HL-60/S4 (cell line): ENCODE measurements at regions not wholly inside any gene's neighbourhood (a gene's known extent, or its start where the extent isn't known, plus 50 kb on each side); places are given as distances from the start of the nearest gene placed in this dataset.

Source experiments
- in situ Hi-C: fragments of 300-500 bp; cut with MboI; formaldehyde crosslinking; loops from 2 replicates; pipeline ENCODE4 v1.14.3; 2022; ENCODE audit warnings: low sequenced_read_pairs

DNA sequence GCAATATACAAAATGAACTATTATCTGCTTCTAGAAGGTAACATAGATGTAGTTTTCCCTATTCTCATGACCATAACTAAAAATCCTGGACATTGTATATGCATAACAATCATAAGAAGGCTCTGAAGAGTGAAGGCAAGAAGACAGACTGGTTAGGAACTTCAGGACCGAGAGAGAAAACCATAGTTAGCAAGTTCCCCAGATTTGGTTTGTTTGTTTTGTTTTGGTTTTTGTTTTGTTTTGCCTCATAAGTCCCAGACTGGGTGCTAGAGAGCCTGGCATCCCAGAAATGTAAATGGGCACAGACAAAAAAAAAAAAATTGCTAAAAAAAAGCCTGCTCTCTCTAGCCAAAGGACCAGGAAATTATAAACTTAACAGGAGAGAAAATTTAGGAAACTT is 192.2 kb upstream of the FBXO11 start:
- in situ Hi-C loops, result loop anchor here (25.0 kb wide), 1 partner anchor 236 kb away; no protein-coding TSS in a partner anchor

DNA sequence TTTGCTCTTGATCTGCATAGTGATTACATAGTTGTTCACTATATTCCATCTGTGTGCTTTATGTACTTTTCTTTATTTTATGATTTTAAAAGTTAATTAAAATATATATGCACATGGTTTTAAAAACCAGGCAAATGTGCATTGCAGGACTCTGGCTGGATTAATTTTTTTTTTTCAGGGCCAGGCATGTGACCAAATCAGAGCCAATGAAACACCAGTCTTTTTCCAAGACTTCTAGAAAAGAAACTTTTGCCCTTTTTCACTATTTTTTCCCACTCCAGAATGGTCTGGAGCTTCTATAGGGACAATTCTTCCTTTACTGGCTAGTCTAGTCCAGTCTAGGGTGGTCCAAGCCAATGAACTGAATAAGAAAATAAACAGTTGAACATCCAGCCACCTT is 198.1 kb upstream of the FBXO11 start:
- in situ Hi-C loops, result no loop called here

DNA sequence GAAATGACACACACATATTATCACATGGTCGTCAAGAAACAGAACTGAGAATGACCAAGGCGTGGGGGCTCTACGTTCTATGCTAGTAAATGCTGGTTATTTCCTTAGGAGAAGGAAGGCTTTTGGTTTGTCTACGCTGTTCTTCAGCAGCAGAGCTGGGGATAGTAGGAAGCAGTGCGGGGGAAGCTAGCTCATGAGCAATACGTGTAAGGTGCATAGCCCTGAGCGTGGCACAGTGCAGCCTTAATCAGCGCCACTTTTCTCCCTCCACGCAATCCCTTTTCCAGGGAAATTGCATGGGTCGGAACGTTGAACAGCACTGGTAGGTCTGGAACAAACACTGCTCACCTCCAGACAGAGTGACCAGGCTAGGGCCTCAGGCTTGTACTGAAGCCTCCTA is 199.6 kb upstream of the FBXO11 start:
- in situ Hi-C loops, result no loop called here

DNA sequence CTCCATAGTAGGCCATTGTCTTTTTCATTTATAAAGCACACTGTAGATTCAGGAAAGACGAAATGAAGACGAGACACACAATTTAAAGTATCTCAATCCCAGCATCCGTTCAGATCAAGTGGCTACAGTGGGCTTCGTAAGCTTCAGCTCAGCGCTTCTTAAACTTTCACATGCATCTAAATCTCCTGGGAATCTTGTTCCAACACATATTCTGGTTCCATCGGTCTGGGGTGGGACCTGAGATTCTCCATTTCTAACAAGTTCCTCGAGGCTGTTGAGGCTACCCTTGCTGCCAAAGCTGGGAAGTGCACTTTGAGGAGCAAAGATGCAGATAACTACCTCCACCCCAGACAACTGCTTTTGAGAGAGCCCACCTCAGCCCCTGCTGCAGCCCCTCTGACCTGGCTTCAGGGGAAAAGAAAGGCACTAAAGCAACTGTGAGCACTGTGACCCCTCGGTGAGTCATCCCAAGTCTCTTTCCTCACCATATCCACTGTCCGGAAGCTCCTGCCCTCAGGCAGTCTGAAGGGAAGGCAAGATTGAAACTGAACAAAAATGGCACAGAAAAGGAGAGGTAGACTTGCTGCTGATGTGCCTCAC is 201.1 kb upstream of the FBXO11 start:
- in situ Hi-C loops, result no loop called here

DNA sequence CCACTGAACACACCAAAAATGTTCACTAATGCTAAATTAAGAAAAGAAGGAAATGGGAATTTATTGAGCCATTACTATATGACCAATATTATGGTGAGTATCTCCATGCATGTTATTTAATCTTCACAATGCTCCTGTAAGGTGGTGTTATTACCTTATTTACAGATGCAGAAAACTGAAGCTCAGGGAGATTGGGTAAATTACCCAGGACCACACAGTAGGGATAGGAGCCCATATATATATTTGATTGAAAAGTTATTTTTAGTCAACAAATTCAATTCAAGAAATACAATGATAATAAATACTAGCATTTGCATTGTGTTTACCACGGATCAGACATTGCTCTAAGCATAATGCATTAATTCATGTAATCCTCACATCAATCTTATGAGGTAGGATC is 202.2 kb upstream of the FBXO11 start:
- in situ Hi-C loops, result no loop called here

DNA sequence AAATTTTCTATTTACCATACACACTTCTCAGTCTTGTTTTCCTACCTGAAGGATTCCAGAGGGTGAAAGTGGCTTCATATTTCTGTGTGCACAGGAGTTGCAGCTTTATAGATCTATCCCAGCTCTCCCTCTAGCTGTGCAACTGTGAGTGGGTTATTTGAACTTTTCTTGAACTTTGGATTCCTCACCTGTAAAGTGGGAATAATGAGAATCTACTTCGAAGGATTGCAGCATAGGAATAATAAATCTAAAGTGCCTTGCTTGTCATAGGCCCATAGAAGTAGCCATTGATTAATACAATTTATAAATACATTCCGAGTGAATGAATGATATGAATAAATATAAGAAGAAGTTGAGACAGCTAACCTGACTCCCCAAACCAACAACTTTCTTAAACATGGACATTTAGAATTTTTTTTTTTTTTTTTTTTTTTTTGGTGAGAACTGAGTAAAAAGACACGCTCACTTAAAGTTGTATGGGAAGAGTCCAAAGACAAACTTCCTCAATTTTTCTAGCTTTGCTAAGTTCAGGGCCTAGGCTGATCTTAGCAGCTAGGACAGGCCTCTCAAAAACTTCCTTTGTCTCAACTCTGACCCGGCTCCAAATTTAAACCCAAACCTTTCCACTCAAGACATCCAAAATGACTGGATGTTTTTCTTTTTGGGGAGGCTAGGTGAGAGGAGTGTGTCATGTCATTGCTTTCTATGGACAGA is 203.3 kb upstream of the FBXO11 start:
- in situ Hi-C loops, result no loop called here

DNA sequence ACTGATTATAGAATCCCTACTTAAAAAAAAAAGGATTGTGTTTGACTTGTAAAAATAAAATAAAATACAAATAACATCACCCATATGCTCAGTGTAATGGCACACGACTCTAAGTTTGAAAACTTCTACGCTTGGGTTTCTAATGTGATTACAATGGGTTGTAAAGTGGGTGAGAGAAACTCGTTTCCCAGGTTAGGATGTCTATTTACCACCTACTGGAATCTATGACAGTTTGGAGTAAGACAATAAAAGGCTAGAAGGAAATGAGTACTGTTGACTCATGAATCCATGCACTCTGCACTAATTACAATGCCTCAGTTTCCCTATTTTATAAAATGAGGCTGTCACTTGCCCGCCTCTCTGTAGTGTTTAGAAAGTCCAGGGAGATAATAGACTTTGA is 204.0 kb upstream of the FOXN2 start:
- in situ Hi-C loops, result no loop called here

DNA sequence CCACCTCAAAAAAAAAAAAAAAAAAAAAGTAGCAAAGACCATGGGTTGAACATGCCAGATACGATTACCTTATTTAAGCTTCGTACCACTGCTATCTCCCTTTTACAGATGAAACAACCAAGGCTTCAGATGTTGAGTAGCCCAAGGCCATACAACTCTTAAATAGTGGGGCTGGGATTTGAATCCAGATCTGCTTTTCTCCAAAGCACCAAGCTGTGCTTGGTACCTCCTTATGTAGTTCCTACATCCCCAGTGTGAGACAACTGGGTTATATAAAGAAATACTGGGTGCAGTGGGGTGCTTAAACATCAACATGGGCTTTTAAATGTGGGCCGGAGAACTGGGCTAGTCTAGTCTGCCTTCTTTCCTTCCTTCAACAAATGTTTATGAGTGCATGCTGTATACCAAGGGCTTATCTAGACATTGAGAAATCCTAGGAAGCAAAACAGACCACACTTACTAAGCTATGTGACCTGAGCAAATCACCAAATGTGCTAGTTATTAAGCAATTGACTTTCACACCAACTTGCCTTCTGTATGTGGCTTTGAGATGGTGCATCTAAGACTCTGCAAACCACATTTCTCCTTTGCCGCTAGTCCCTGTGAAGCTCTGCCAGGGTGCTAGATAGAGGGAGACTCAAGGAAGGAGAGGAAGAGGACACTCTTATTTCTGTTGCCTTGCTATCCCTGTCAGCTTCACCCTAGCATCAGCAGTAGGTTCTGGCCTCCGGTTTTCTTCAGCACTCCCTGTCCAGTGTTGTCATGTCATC is 201.4 kb upstream of the FOXN2 start:
- in situ Hi-C loops, result no loop called here

DNA sequence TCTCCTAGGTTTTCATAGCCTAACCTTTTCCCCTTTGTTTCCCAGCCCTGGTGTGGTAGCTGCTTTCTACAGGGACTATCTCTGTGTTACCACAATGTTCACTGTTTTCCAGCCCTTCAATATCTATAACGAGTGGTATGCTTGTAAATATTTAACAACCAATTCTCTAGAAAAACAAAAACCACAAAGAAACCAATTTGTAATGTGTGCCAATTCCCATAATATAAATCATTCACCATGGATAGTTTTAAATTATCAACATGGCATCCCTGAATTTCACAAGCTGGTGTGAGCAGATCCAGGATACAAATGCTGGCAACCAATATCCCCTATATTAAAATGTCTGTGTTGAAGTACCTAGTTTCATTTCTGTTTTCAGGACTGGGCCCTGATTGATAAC is 200.7 kb upstream of the FOXN2 start:
- in situ Hi-C loops, result no loop called here

DNA sequence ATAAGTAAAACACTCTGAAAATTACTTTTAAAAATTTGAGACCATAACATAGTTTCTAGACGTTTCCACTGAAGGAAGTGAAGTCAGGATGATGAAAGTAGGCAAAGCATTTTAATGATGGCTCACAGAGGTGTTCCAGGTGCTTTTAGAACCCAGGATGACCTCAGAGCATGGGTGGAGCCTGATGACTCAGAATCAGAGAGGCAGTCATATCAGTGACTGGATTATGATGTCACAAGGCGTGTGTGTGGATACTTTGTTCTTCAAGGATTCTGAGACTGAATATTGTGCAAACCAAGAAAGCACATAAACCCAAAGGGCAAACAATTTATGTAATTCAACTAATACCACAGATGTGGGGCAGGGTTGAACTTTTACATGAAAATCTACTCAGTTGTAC is 200.2 kb upstream of the FOXN2 start:
- in situ Hi-C loops, result no loop called here

DNA sequence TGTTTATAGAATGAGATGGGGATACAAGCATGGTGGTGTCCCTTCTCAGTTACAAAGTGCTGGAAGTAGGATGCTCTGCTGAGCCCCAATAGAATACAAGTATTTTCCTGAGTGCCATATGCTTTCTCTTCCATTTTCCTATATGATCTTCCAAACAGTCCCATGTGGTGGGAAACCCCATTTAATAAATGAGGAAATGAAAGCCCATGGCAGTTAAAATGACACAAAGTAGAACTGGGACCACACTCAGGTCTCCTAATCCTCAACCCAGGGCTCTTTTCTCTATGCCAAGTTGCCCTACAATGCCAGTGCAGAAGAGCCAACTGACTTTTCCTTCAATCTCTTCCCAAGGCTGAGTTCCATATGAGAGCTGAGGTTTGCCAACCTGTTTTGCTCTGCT is 198.0 kb upstream of the FOXN2 start:
- in situ Hi-C loops, result no loop called here

DNA sequence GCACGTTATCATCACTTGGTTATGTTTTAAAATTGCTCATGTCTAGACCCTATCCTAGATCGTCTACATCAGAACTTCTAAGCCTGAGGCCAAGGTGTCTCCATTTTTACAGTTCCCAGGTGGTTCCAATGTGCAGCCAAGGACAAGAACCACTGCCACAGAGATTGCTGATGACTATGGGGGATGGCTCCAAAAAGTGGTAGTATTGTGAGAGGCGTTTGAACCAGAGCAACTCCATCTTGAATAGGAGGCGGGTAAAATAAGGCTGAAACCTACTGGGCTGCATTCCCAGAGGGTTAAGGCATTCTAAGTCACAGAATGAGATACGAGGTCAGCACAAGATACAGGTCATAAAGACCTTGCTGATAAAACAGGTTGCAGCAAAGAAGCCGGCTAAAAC is 195.6 kb upstream of the FOXN2 start:
- in situ Hi-C loops, result no loop called here

DNA sequence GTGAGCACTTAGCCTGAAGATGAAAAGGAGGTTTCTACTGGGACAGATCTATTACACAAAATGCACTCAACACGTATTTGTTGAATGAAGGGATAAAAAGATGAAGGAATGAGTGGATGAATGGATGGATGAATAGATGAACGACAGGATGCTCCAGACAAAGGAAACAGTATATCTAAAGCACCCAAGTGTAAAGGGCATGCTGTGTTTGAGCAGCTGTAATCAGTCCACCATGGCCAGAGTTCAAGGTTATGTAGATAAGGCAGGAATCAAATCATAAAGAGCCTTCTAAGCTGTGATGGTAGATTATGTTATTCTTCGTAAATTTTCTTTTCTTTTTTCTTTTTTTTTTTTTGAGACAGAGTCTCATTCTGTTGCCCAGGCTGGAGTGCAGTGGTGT is 194.4 kb upstream of the FOXN2 start:
- in situ Hi-C loops, result no loop called here

DNA sequence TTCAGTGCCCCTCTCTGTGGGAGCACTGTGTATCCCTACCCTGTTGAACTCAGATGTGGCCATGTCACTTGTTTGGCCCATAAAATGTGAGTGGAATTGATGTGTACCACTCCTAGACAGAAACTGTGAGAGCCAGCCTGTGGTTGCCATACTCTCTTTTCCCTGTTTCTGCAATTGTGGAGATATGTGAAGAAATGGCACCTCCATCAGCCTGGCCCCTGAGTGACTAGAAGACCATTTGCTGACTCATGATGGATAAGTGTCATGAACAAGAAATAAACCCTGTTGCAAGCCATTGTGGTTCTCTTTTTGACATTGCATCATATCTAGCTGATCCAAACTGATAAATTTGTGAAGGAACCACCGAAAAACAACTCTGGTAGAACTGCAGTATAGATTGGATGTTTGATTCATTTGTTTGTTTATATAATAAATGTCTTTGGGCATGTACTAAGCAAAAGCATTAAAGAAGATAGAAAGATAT is 193.7 kb upstream of the FOXN2 start:
- in situ Hi-C loops, result no loop called here

DNA sequence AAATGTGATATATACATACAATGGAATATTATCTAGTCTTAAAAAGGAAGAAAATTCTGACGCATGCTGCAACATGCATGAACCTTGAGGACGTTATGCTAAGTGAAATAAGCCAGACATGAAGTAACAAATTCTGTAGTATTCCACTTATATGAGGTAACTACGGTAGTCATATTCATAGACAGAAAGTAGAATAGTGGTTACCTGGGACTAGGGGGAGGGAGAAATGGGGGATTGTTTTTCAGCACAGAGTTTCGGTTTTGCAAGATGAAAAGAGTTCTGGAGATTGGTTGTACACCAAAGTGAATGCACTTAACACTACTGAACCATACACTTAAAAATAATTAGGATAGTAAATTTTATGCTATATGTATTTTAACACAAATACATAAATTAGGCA is 192.3 kb upstream of the FOXN2 start:
- in situ Hi-C loops, result no loop called here

DNA sequence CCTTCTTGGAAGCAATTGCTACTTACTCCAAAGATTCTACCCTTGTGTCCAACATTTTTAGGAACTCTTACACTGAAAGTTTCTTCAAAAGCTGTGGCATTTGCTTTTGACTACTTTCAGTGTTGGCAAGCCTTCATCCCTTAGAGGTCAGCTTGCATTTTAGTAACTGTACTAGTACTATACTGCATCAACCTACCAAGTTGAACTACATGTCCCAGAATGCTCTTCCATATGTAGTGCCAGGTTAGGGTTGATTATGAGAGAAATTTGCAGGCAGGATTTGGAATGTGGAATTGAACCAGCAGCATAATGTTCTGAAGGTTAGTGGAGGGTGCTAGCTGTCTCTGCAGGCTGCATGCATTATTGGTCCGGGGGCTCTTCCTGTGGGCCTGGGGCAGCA is 189.9 kb upstream of the FOXN2 start:
- in situ Hi-C loops, result no loop called here

DNA sequence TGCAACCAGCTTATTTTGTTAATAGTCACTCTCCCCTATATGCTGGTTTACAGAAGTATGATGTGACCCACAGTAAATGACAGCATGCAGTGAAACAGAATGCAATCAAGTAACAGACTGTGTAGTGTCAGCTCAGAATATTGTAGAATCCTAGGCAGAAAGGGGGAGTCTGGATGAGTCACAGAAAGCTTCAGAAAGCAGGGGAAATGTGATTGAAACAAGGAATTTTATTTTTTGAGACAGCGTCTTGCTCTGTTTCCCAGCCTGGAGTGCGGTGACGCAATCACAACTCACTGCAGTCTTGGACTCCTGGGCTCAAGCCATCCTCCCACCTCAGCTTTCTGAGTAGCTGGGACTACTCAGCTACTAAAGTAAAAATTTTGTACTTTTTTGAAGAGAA is 188.3 kb upstream of the FOXN2 start:
- in situ Hi-C loops, result no loop called here

DNA sequence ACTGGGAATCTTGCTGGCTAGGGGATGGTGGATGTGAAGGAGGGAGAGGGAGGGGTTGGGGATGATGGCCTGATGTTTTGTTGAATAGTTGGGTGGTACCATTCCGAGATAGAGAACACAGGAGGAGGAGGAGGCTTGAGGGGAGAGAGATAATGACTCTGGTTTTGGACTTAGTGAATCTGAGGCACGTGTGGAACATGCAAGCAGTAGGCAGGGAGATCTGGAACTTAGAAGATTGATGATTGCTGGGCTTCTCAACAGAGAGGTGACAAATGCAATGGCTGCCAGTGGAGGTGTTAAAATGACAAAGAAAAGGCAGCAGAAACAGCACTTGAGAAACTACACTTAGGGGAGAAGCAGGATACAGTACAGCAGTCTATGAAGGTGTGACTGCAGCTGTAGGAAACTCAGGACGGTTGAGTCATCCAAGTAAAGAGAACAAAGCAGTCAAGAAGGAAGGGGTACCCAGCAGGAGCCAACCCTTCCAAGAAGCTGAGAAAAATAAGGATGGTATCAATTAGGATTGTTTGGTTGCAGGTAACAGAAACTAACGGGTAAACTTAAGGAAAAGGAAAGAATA is 186.8 kb upstream of the FOXN2 start:
- in situ Hi-C loops, result no loop called here

DNA sequence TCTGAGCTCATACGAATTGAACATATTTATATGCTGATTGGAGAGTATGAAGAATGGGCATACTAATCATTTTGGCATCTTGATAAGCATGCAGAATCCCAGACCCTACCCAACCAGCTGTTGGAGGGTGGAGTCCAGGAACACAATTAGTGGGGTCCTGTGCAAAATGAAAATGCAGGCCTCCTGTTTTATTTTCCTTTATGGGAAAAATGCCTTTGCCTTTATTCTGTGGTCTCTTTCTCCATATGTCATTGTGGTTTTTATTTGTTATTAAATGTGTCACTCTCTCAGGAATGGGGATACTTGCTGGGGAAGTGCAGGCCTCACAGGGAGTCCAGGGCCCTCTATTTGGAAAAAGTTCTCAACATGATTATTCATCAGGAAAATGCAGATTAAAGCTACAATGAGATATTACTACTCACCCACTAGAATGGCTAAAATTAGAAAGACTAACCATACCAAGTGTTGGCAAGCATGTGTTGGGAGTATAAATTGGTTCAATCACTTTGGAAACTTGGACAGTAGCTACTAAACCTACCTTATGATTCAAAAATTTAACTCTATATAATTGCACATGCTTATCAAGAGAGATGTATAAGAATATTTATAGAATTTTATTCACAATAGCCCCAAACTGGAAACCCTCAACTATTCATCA is 185.1 kb upstream of the FOXN2 start:
- in situ Hi-C loops, result no loop called here

DNA sequence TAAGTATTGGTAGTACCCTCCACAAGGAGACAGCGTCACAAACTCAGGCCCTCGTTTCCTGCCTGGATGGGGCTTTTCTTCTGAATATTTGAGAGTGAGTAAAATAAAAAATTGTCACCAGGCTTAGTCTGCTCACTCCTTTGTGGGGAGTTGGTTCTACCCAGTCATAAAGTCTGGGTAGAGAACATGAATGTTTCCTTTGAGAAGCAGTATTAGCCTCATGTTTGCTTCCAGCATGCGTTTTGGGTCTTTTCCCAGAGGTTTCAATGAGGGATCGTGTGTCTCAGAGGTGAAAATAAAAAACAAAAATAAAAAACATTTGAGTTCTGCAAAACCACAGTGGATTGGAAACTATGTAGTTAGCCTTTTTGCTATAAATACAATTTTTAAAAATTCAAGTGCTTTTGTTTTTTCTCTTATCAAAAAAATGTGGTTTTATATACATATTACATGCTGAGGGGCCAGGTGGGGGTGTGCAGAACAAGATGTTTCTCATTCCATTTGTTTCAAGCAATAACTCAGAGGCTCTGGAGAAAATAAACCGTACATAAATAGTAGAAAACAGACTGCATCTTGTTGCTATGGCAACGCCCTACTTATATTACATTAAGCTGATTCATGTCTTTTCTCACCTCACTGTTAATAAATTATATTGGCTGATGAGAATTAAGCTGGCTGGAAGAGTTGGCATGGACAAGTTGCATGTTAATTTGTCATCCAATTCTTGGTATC is 182.8 kb upstream of the FOXN2 start:
- in situ Hi-C loops, result no loop called here

DNA sequence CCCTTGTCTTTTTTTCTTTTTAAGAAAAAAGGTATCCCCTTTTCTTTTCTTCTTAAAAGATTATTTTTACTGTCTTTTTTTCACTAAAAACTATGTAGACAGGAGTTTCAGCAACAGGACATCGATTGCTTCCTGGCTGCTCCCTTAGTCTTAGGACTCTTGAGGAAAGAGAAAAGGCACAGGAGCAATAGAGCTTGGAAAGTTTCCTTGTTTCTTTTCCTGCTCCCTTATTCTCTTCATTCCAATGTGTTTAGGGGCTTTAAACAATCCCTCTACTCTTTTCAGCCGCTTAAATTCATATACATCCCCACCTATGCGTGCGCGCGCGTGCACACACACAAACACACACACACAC is 182.2 kb upstream of the FOXN2 start:
- in situ Hi-C loops, result no loop called here
